SK-N-SH treated with all-trans-retinoic acid at 6 μM for 48 hours (cell line): ENCODE measurements at regions not wholly inside any gene's neighbourhood (a gene's known extent, or its start where the extent isn't known, plus 50 kb on each side); places are given as distances from the start of the nearest gene placed in this dataset.

ENCODE experiments used
- ARNTL ChIP-seq: fragments of 450-650 bp; formaldehyde crosslinking; IDR thresholded peaks from 2 replicates; pipeline ENCODE4 v1.5.0; 2020; ENCODE audit warnings: low read depth, mild to moderate bottlenecking, moderate library complexity, borderline replicate concordance
- CREB5 ChIP-seq: fragments of 250-450 bp; sonication (Bioruptor Pico); IDR thresholded peaks from 2 replicates; pipeline ENCODE4 v1.5.1; 2020; ENCODE audit warnings: low read depth, mild to moderate bottlenecking, moderate library complexity
- CSDC2 ChIP-seq: fragments of 250-450 bp; sonication (Bioruptor Pico); IDR thresholded peaks from 2 replicates; pipeline ENCODE4 v1.5.0; 2020; ENCODE audit warnings: mild to moderate bottlenecking, moderate library complexity
- ESRRG ChIP-seq: fragments of 250-450 bp; sonication (Bioruptor Pico); IDR thresholded peaks from 2 replicates; pipeline ENCODE4 v1.6.1; 2021; ENCODE audit warnings: mild to moderate bottlenecking
- OSR1 ChIP-seq: fragments of 250-450 bp; sonication (Bioruptor Pico); IDR thresholded peaks from 2 replicates; pipeline ENCODE4 v1.8.0; 2022; ENCODE audit warnings: moderate library complexity, mild to moderate bottlenecking, inconsistent platforms
- PATZ1 ChIP-seq: fragments of 250-450 bp; sonication (Bioruptor Pico); IDR thresholded peaks from 2 replicates; pipeline ENCODE4 v1.8.0; 2020; ENCODE audit warnings: mild to moderate bottlenecking, moderate library complexity, borderline replicate concordance
- TCF4 ChIP-seq: fragments of 250-450 bp; sonication (Bioruptor Pico); IDR thresholded peaks from 2 replicates; pipeline ENCODE4 v1.8.0; 2021; ENCODE audit warnings: mild to moderate bottlenecking, moderate library complexity, borderline replicate concordance
- TOX ChIP-seq: fragments of 250-450 bp; sonication (Bioruptor Pico); IDR thresholded peaks from 2 replicates; pipeline ENCODE4 v1.8.0; 2021; ENCODE audit warnings: mild to moderate bottlenecking, moderate library complexity, borderline replicate concordance
- TSHZ2 ChIP-seq: fragments of 250-450 bp; sonication (Bioruptor Pico); IDR thresholded peaks from 2 replicates; pipeline ENCODE4 v1.5.0; 2020; ENCODE audit warnings: mild to moderate bottlenecking, moderate library complexity
- ZC3H10 ChIP-seq: fragments of 250-450 bp; sonication (Bioruptor Pico); IDR thresholded peaks from 2 replicates; pipeline ENCODE4 v1.5.1; 2021; ENCODE audit warnings: mild to moderate bottlenecking, moderate library complexity
- ZFP3 ChIP-seq: fragments of 250-450 bp; sonication (Bioruptor Pico); IDR thresholded peaks from 2 replicates; pipeline ENCODE4 v1.5.0; 2020; ENCODE audit warnings: mild to moderate bottlenecking, moderate library complexity

- TF ChIP-seq TOX (CRISPR knock-in tag): no peak
- TF ChIP-seq ARNTL (CRISPR knock-in tag): no peak
- TF ChIP-seq PATZ1 (CRISPR knock-in tag): no peak
- TF ChIP-seq OSR1: no peak
- no peak for TF ChIP-seq ESRRG (CRISPR knock-in tag)
- TF ChIP-seq TSHZ2 (CRISPR knock-in tag): no peak
- no peak for TF ChIP-seq CREB5
- TF ChIP-seq ZFP3: no peak
- no peak for TF ChIP-seq CSDC2 (CRISPR knock-in tag)
- TF ChIP-seq ZC3H10 (CRISPR knock-in tag): no peak
- TF ChIP-seq TCF4: no peak
These were observed 50.2 kb upstream of the ZNF366 start for GRCh38 chr5:72557167-72558045.
